Aorta (tissue), 5 donors: ENCODE measurements at regions not wholly inside any gene's neighbourhood (a gene's known extent, or its start where the extent isn't known, plus 50 kb on each side); places are given as distances from the start of the nearest gene placed in this dataset.
"Not testable (repeated sequence)": the region's sequence is repeated elsewhere in the genome, so short reads cannot be mapped to it uniquely, and the experiment has no call there.

Experiments used
- ATAC-seq: fragments of 200-7000 bp; cut with Tn5 transposase; one replicate; pipeline ENCODE4 v1.9.1; 2022; ENCODE audit warnings: moderate library complexity; ENCODE audit not compliant: low FRiP score
- DNase-seq, 2 donors: peaks; one replicate each; pipeline ENCODE4 v3.0.0-alpha.2; 2020
- H3K27ac ChIP-seq, 2 donors: one replicate each; pipeline ENCODE4 v1.5.1; 2013; ENCODE audit warnings: low read length in 2 of 2, mild to moderate bottlenecking in 2 of 2, moderate library complexity in 2 of 2, control low read depth in 1 of 2, inconsistent platforms in 1 of 2, low read depth in 1 of 2
- H3K27me3 ChIP-seq, 2 donors: one replicate each; pipeline ENCODE4 v1.6.1; 2013; ENCODE audit warnings: control low read depth in 1 of 2, low read length in 1 of 2, mild to moderate bottlenecking in 1 of 2, moderate library complexity in 1 of 2; ENCODE audit not compliant: insufficient read depth in 2 of 2, control insufficient read depth in 1 of 2
- H3K36me3 ChIP-seq, 2 donors: one replicate each; pipeline ENCODE4 v1.6.1; 2013; ENCODE audit warnings: control low read depth in 1 of 2, low read length in 1 of 2, mild to moderate bottlenecking in 1 of 2; ENCODE audit not compliant: insufficient read depth in 2 of 2, control insufficient read depth in 1 of 2
- H3K4me1 ChIP-seq, 2 donors: one replicate each; pipeline ENCODE4 v1.6.1; 2013; ENCODE audit warnings: low read length in 2 of 2, control low read depth in 1 of 2, mild to moderate bottlenecking in 1 of 2, moderate library complexity in 1 of 2; ENCODE audit not compliant: insufficient read depth in 2 of 2, control insufficient read depth in 1 of 2
- H3K4me3 ChIP-seq, 2 donors: one replicate each; pipeline ENCODE4 v1.5.1; 2013; ENCODE audit warnings: low read length in 2 of 2, control low read depth in 1 of 2, mild to moderate bottlenecking in 1 of 2
- H3K9me3 ChIP-seq: one replicate; pipeline ENCODE4 v1.6.1; 2013; ENCODE audit warnings: mild to moderate bottlenecking, low read length; ENCODE audit not compliant: control insufficient read depth
- WGBS, 2 donors: extraction: QIAGEN DNeasy Blood & Tissue Kit; methylation state at CpG; one replicate each; pipeline ENCODE4 v1.1.7; 2013; 5-methylcytosine and 5-hydroxymethylcytosine counted together
- intact Hi-C, 2 donors: fragments of 100-400 bp; cut with DNase I; formaldehyde crosslinking; loops; one replicate each; pipeline versions ENCODE4 v1.14.2 to v1.15.0; 2022
- donor health status: healthy with polysubstance abuse.
- donor health status: Bipolar disorder and iron deficiency.
- donor health status: DM: no; HTN: no; CAD: no.
- donor health status: DM: no; HTN: no; CAD: no.
- donor health status: DM: yes; HTN: yes; CAD: no.

DNA sequence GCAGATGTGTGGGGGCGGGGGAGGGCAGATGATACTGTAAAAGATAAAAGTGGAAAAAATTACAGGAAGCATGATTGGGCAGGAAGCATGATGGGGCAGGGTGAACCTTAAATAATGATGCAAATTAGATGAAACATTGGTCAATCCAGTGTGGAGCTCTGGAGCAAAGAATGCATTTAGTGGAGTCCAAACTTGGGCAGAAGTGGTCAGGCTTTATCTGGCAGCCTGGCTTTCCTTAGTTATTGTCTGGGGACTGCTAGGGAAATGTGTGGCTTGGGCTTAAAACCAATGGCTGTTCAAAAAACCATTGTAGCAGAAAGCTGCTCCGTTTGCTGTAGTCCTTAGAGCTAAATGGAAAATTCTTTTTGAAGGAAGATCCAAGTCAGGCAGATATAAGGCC is 1077.3 kb upstream of the MIR17HG start:
- ATAC-seq (no peak), DNase-seq (no peak)
- intact Hi-C loops = no loop called here
- H3K36me3 ChIP-seq = no peaks in the 10 kb centered on the region
- no peak overlapping the region for H3K4me3 ChIP-seq
- no peaks in the 10 kb centered on the region for H3K4me1 ChIP-seq
- no peaks in the 10 kb centered on the region for H3K27me3 ChIP-seq
- H3K27ac ChIP-seq = no peak overlapping the region
- WGBS, 2 donors = 63 to 74% methylated on average over 2 of the region's 2 CpGs
- no peaks in the 10 kb centered on the region for H3K9me3 ChIP-seq

DNA sequence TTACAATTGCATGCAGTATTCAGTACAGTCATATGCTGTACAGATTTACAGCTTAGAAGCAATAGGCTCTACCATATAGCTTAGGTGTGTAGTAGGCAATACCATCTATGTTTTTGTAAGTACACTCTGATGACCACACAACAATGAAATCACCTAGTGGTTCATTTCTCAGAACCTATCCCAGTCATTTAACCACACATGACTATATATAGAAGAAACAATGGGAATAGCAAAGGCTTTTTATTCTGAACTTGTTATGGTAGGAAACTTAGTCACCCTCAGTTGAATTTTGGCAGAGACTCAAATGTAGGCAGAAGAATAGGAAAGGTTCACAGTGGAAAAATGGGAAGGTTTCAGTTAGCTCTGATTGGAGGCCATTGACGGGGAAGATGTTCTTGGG is 1075.1 kb upstream of the MIR17HG start:
- Histone ChIP-seq H3K27me3 (no peaks in the 10 kb centered on the region), H3K9me3 (no peaks in the 10 kb centered on the region), H3K4me1 (no peaks in the 10 kb centered on the region), H3K36me3 (no peaks in the 10 kb centered on the region), H3K27ac (no peak overlapping the region), H3K4me3 (no peak overlapping the region)
- intact Hi-C loops = no loop called here
- ATAC-seq (no peak), DNase-seq (no peak)
- 93 to 96% methylated on average over 1 of the region's 1 CpG for WGBS, 2 donors

DNA sequence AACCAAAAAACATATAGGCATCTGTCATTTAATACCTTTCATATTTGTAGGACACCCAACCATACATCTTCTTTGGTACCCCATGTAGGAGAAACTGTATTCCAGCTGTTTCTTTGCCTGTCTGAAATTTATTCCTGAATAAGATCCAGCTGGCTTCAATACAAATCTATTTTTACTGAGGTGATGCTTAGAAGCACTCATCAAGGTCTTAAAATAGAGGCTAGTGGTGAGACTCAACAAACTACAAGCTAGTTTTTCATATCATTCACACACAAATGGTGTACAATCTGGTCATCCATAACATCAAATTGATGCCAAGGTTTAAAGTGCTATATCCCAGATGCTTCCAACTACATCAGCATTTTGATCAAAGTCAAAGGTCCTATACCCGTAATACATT is 1071.3 kb upstream of the MIR17HG start:
- intact Hi-C loops = no loop called here
- ATAC-seq = no peak
- H3K4me3 ChIP-seq = no peak overlapping the region
- no peaks in the 10 kb centered on the region for H3K27me3 ChIP-seq
- H3K9me3 ChIP-seq = no peaks in the 10 kb centered on the region
- DNase-seq = no peak
- no peaks in the 10 kb centered on the region for H3K36me3 ChIP-seq
- 55 to 57% methylated on average over 1 of the region's 1 CpG for WGBS, 2 donors
- no peaks in the 10 kb centered on the region for H3K4me1 ChIP-seq
- H3K27ac ChIP-seq = no peak overlapping the region

DNA sequence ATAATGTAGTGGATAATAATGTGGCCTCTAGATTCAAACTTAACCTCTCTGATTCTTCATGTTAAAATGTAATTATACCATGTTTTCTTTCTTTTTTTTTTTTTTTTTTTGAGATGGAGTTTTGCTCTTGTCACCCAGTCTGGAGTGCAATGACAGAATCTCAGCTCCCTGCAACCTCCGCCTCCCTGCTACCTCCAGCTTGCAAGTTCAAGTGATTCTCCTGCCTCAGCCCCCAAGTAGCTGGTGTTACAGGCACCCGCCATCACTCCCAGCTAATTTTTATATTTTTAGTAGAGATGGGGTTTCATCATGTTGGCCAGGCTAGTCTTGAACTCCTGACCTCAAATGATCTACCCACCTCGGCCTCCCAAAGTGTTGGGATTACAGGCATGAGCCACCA is 1069.3 kb upstream of the MIR17HG start:
- intact Hi-C loops, DNase-seq, H3K27ac ChIP-seq: not testable (repeated sequence)

DNA sequence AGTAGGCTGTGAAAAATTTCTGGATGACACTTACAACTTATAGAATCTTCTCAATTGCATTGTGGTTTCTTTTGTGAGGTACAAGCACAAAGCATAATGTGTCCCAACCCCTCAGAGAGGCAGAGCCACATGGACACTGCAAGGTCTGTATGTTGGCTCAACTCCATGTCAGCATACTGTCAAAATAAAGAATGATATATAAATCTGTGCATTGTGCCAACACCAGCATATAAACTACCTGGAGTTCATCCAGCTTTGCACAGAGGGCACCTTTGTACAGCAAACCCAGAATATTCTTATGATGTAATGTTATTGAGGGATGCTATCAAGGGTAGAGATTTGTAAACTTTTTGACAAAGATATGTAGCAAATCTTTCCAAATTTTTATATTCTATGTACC is 1065.8 kb upstream of the MIR17HG start:
- H3K9me3 ChIP-seq = no peaks in the 10 kb centered on the region
- H3K36me3 ChIP-seq = no peaks in the 10 kb centered on the region
- H3K4me1 ChIP-seq = no peaks in the 10 kb centered on the region
- H3K4me3 ChIP-seq = no peak overlapping the region
- no peaks in the 10 kb centered on the region for H3K27me3 ChIP-seq
- H3K27ac ChIP-seq = no peak overlapping the region
- intact Hi-C loops = no loop called here
- DNase-seq (no peak), ATAC-seq (no peak)

More for the DNA sequence above, 1069.3 kb upstream of the MIR17HG start:
- ATAC-seq, H3K9me3 ChIP-seq, H3K4me1 ChIP-seq, H3K4me3 ChIP-seq, H3K36me3 ChIP-seq, H3K27me3 ChIP-seq: not testable (repeated sequence)
- WGBS, 2 donors = 95 to 98% methylated on average over 3 of the region's 3 CpGs

DNA sequence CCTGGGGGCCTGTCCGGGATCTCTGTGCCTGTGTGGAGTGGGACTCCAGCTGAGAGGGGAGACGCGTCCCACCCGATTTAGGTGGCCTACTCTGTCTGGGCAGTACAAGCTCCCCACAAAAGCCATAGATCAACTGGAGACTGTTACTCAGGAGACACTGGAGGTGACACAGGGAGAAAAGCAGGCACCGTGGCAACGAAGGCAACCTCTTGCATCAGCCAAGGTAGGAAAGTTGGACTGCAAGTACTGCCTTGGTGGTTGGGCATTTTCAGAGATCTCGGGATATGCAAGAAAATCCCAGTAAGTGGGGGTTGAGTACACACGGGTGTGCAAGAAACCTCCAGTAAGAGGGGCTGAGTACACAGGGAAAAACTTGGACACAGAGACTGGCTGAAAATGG is 1060.0 kb upstream of the MIR17HG start:
- no peaks in the 10 kb centered on the region for H3K27me3 ChIP-seq
- H3K9me3 ChIP-seq = peaks cover 2% of the 10 kb centered on the region
- intact Hi-C loops = no loop called here
- no peak overlapping the region for H3K27ac ChIP-seq
- ATAC-seq (no peak), DNase-seq (no peak)
- H3K4me1 ChIP-seq = no peaks in the 10 kb centered on the region
- 83 to 89% methylated on average over 8 of the region's 8 CpGs for WGBS, 2 donors
- no peaks in the 10 kb centered on the region for H3K36me3 ChIP-seq
- no peak overlapping the region for H3K4me3 ChIP-seq

DNA sequence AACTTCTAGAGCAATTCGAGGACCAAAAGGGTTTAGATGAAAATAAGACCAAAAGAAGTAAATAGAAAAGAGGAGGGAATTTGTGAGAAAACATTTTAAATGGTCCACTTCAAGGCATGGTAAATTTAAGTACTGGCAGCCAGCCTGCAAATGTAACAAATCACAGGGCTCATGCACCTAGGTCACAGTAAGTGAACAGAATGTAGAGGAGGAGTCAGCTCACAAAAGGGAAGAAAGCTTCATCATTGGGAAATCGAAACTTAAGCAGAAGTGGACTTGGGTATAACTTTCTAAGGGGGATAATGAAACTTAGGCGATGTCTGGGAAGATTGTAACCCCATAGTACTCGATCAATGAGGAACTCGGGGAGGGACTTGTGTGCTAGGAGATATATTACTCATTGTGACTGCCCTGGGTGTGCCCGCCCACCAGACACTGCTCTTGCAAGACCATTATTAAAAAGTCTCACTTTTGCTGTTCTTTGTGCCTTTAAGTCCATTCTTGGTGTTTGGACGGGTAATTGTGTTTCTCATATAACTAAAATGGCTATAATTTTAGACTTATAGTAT is 1053.6 kb upstream of the MIR17HG start:
- no peak overlapping the region for H3K4me3 ChIP-seq
- no peaks in the 10 kb centered on the region for H3K9me3 ChIP-seq
- intact Hi-C loops = no loop called here
- no peak overlapping the region for H3K27ac ChIP-seq
- H3K27me3 ChIP-seq = no peaks in the 10 kb centered on the region
- WGBS, 2 donors = 88 to 90% methylated on average over 7 of the region's 7 CpGs
- DNase-seq (no peak), ATAC-seq (no peak)
- no peaks in the 10 kb centered on the region for H3K36me3 ChIP-seq
- no peaks in the 10 kb centered on the region for H3K4me1 ChIP-seq

DNA sequence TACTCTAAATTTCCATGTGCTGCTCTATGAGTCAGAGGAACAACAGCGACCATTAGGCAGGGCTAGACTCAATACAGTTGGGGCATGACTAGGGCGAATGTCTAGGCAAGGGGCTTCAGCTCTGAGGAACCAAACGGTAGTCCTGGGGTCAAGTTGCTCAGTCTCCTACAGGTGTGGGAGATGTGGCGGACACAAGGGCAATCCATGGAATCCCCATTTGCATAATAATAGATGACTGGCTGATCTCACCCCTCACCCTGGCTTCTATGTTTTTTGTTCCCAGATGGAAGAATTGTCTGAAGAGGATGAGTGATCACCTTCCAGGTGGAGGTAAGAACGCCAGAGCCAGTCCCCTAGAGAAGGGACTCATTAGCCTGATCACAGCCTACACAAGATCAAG is 1048.2 kb upstream of the MIR17HG start:
- H3K4me1 ChIP-seq = no peaks in the 10 kb centered on the region
- H3K27ac ChIP-seq = no peak overlapping the region
- H3K27me3 ChIP-seq = no peaks in the 10 kb centered on the region
- ATAC-seq = no peak
- no peaks in the 10 kb centered on the region for H3K36me3 ChIP-seq
- DNase-seq = no peak
- whole genome bisulfite sequencing, 2 donors = 90 to 92% methylated on average over 5 of the region's 5 CpGs
- intact Hi-C loops = no loop called here
- no peaks in the 10 kb centered on the region for H3K9me3 ChIP-seq
- no peak overlapping the region for H3K4me3 ChIP-seq

DNA sequence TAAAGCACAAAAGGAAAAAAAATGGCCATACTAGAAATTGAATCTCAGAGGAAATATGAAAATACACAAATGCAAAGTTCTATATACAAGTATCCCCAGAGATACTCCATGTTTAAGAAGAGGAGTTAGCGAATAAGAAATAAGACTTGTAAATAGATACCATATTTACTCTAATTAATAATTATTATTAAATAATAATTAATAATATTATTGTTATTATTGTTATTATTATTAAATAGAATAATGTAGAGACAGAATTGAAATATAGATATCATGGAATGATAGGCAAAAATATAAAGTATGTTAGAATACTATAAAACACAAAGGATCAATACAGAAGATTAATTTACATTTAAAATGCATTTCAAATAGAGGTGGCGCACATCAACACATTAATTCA is 1047.5 kb upstream of the MIR17HG start:
- WGBS, 2 donors = 98 to 99% methylated on average over 2 of the region's 2 CpGs
- no peaks in the 10 kb centered on the region for H3K36me3 ChIP-seq
- H3K4me1 ChIP-seq = no peaks in the 10 kb centered on the region
- H3K9me3 ChIP-seq = no peaks in the 10 kb centered on the region
- no peak for DNase-seq
- ATAC-seq = no peak
- no peak overlapping the region for H3K27ac ChIP-seq
- no peaks in the 10 kb centered on the region for H3K27me3 ChIP-seq
- intact Hi-C loops = no loop called here
- no peak overlapping the region for H3K4me3 ChIP-seq
